ENCODE measurements at regions not wholly inside any gene's neighbourhood (a gene's known extent, or its start where the extent isn't known, plus 50 kb on each side); places are given as distances from the start of the nearest gene placed in this dataset.

DNA sequence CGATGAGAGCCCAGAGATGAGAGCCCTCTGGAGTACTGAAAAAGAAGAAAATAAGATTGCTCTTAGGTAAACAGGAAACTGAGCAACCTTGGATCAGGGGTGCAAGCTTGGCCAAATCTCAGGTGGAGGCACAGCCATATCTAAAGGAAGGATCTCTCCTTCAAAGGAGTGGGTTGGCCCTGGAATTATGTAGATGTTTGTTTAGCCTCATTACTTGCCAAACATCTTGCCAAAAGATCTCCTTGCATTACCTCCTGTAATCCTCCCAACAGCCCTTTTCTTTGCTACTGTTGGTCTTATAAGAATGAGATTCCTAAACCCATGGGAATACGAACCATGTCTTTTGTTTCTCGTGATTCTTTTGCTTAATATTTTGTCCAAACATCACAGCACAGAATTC, 332.6 kb upstream of the NCKAP5 start:
- no peak for TF ChIP-seq POLR2A (IDR thresholded peaks at IDR 0.05)
- TF ChIP-seq, protein P1, sequence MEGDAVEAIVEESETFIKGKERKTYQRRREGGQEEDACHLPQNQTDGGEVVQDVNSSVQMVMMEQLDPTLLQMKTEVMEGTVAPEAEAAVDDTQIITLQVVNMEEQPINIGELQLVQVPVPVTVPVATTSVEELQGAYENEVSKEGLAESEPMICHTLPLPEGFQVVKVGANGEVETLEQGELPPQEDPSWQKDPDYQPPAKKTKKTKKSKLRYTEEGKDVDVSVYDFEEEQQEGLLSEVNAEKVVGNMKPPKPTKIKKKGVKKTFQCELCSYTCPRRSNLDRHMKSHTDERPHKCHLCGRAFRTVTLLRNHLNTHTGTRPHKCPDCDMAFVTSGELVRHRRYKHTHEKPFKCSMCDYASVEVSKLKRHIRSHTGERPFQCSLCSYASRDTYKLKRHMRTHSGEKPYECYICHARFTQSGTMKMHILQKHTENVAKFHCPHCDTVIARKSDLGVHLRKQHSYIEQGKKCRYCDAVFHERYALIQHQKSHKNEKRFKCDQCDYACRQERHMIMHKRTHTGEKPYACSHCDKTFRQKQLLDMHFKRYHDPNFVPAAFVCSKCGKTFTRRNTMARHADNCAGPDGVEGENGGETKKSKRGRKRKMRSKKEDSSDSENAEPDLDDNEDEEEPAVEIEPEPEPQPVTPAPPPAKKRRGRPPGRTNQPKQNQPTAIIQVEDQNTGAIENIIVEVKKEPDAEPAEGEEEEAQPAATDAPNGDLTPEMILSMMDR (IDR thresholded peaks at IDR 0.05), result no peak
